T1000 (cell line): ENCODE measurements at regions not wholly inside any gene's neighbourhood (a gene's known extent, or its start where the extent isn't known, plus 50 kb on each side); places are given as distances from the start of the nearest gene placed in this dataset.

Experiments
- DNase-seq: peaks from one replicate; lab custom pipeline; 2025; ENCODE audit warnings: mixed read lengths; lab: John Stamatoyannopoulos, UW

GRCh38 chr2:58664523-58665151 is 423.5 kb upstream of the FANCL start:
- DNase-seq = no peak

GRCh38 chr2:58660046-58660445 is 418.9 kb upstream of the FANCL start:
- DNase-seq = no peak

DNA sequence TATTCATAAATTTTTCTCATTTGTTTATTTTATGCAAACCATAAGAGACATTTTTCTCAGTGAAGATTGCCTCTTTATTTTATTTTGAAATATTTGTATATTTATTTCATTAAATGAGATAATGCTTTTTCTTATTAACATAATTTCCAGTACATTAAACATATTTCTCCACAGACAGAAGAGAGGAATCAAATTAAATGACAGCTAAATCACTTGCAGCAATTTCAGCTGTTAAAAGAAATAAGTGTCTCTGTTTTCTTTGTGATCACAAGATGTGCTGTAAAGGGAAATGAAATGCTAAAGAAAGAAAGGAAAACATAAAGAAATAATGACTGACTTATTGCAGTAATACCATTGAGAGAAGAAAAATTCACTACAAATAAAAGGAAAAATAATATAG is 414.0 kb upstream of the FANCL start:
- DNase-seq = no peak

GRCh38 chr2:58651930-58652329 is 410.8 kb upstream of the FANCL start:
- no peak for DNase-seq

DNA sequence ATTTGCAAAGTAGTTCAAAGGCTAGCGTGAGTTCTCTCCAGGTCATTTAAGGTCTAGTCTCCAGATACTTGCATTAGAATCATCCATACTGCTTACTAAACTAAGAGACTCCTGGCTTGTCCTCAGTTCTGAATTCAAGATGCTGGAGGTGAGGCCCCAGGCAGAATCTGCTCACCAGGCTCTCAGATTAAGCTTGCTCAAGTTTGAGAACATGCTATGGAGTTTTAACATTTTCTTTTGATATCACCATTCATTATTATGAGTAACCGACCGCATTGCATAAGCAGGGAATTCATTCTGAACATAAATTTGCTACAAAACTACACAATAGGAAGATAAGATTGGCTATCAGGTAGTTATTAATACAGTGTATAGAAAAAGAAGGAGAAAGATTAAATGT is 409.7 kb upstream of the FANCL start:
- no peak for DNase-seq

DNA sequence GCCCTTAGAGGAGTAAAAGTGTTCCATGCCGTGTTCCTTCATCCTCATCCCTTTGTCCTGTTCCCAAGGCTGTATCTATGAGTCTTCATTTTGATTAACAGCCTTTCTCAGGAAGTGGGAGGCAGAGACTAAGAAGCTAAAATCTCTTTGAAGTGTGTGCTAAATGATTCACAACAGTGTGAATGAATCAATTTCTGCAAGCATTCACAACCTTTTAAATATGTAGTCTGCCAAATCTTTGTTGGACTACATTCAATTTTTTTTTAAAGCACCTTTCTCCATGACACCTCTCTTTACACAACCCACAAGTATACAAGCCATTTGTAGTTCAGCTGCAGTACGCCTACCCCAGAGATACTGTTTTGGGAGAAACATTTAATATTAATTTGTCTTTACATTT is 408.6 kb upstream of the FANCL start:
- no peak for DNase-seq

- DNase-seq = no peak
These were observed 403.9 kb upstream of the FANCL start for GRCh38 chr2:58645017-58645416.

GRCh38 chr2:58644451-58644850 is 403.3 kb upstream of the FANCL start:
- DNase-seq = no peak

DNA sequence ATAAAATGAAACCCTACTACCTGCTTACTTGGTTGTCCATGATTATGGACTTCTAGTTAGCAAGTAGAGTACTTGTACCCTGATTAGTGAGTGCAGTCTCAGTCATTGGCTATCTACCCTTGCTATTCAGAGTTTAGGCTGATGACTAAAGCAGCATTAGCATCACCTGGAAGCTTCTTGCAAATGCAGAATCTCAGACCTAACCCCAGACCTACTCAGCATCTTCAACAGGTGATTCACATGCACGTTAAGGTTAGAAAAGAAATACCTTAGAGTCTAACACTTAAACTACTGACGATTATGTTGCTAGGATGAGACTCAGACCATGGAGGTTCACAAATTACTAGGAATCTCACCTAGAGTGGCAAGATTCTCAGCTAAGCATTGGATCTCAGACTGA is 399.9 kb upstream of the FANCL start:
- DNase-seq = no peak

DNA sequence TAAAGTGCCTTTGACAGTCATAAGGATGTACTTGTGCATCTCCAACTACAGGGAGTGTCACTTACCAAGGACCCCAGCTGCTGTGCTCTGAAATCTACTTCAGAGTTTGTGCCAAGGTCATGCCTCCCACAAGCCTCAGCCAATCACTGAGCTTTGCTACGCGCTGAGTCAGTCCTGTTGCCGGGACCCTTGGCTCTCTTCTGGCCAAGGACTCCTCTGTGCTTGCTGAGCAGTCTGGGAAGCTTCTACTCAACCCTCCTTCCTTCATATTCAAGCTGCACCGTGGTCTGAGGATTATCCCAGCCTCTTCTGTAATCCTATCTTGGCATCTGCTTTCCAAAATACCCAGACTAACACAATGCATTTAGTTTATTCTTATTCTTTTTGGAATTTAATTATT is 398.9 kb upstream of the FANCL start:
- DNase-seq = no peak

GRCh38 chr2:58638256-58638805 is 397.2 kb upstream of the FANCL start:
- no peak for DNase-seq

- DNase-seq = no peak
These were observed 395.7 kb upstream of the FANCL start for GRCh38 chr2:58636872-58637271.

- DNase-seq = no peak
These were observed 394.8 kb upstream of the FANCL start for GRCh38 chr2:58635801-58636375.

- peak; percentile 56 for DNase-seq
These were observed 393.7 kb upstream of the FANCL start for GRCh38 chr2:58634653-58635370.

DNA sequence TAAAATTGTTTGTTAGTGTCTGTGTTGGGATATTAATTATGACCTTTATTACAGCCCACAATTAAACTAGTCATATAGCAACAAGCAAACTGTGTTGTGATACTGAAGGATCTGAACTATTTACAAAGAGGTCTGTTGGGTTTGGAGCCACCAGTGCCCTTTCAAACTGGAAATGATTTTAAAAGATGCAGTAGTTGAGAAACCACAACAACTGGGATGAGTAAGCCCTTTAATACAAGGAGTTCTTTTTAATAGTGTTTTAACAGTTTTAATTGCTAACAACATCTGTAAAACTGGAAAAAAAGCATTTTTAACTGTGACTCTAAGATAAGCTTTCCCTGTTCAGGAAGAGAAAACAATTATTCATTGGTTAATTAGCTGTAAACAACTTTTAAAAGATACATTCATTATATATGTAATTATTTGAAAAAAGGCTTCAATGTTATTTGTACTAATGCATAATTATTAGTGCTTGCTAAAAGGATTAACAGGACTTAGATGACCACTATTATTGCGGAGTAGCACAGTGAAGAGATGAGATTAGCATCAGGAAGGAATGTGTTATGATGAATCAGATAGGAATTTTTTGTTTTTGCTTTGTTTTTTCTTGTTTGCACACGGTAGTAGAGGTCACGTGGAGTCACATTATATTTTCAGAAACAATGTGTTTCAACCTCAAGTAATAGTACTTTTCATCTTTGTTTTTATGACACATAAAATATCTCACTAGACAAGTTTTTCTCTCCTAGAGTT is 392.7 kb upstream of the FANCL start:
- DNase-seq = no peak

GRCh38 chr2:58631986-58632385 is 390.9 kb upstream of the FANCL start:
- no peak for DNase-seq

- no peak for DNase-seq
These were observed 388.5 kb upstream of the FANCL start for GRCh38 chr2:58629545-58630119.

DNA sequence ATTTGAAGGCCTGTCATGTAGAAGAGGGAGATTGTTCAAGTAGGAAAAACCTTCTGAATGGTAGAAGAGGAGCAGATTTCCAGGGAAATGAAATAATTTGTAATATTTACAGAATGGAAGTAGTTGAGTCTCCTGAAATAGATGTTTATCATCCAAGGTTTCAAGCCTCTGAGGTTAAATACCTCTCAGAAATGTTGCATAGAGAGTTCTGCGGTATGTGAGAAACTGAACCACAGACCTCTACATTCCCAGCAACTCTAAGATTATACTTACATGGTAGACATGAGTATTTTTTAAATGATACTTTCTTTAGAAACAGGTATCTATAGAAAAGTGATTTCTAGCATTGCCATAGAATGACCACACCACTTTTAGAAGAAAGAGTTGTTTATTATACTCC is 379.8 kb upstream of the FANCL start:
- no peak for DNase-seq

DNA sequence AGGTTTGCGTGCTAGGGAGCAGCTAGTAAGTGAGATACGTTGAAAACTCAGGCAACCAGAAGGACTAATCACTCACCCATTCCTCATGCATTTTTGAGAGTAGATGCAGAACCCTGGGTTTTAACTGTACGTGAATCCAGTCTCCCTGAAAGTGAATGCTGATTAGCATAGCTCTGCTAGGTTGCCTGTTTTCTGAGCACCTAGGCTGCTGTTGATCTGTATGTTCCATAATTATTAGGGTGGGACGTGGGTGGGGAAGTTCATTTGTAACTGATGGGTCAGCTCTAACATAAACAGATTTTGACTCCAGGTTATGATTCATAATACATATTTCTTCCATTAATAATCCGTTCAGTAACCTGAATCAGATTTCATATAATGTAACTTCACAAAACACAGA is 379.0 kb upstream of the FANCL start:
- no peak for DNase-seq

GRCh38 chr2:58616961-58617360 is 375.8 kb upstream of the FANCL start:
- DNase-seq = no peak

DNA sequence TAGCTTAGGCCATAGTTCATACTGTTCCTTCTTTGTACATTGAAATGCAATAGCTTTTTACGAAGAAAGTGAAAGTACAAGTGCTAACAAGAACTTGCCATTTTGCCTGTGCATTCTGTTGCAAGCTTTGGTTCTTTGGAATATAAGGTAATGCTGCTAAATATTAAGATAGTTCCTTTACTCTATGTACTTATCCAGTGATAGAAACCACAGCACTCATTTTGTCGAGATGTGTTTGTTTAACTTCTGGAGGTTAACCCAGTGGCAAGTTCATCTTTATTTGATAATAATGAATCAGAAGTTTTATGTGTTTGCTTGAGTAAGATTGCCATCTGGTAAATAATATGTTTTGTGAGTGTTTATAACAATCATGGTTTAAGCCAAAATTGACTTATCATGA is 373.1 kb upstream of the FANCL start:
- DNase-seq = no peak

- DNase-seq = no peak
These were observed 371.8 kb upstream of the FANCL start for GRCh38 chr2:58612973-58613372.
